Thyroid gland (tissue), 4 donors: ENCODE measurements at regions not wholly inside any gene's neighbourhood (a gene's known extent, or its start where the extent isn't known, plus 50 kb on each side); places are given as distances from the start of the nearest gene placed in this dataset.

Experiments used
- DNase-seq, 2 donors: peaks; one replicate each; pipeline ENCODE4 v3.0.0-alpha.2; 2019
- H3K27ac ChIP-seq, 3 donors: fragments of 200-600 bp; sonication (generic); 1 replicate in 2 of 3; 2 replicates in 1 of 3; pipeline ENCODE4 v1.5.1; 2016 to 2019; ENCODE audit warnings: mild to moderate bottlenecking in 1 of 3, moderate library complexity in 1 of 3
- H3K27me3 ChIP-seq: fragments of 200-600 bp; sonication (generic); one replicate; pipeline ENCODE4 v1.5.1; 2019
- H3K36me3 ChIP-seq, 2 donors: fragments of 200-600 bp; sonication (generic); one replicate each; pipeline ENCODE4 v1.5.1; 2016 to 2019
- H3K4me1 ChIP-seq, 2 donors: fragments of 200-600 bp; sonication (generic); one replicate each; pipeline ENCODE4 v1.5.1; 2017 to 2019
- H3K4me3 ChIP-seq, 3 donors: fragments of 200-600 bp; sonication (generic); replicated peaks in 1 of 3; 1 replicate in 2 of 3; 2 replicates in 1 of 3; pipeline ENCODE4 v1.5.1; 2016; ENCODE audit warnings: mild to moderate bottlenecking in 1 of 3
- H3K9me3 ChIP-seq: fragments of 200-600 bp; sonication (generic); one replicate; pipeline ENCODE4 v1.5.1; 2017
- CTCF ChIP-seq, 6 experiments: fragments of 200-600 bp in 3 of 6; fragments of 450-650 bp in 3 of 6; sonication (generic) in 3 of 6; IDR thresholded peaks; one replicate each; pipeline ENCODE4 v1.5.1; 2016 to 2019; ENCODE audit warnings: antibody characterized with exemption in 6 of 6, mild to moderate bottlenecking in 2 of 6, inconsistent platforms in 1 of 6, moderate library complexity in 1 of 6
- POLR2A ChIP-seq, 2 donors: fragments of 450-650 bp; IDR thresholded peaks; one replicate each; pipeline ENCODE4 v1.6.1; 2017; ENCODE audit warnings: antibody characterized with exemption in 2 of 2, mild to moderate bottlenecking in 2 of 2, moderate library complexity in 1 of 2
- WGBS, 2 donors: methylation state at CpG; one replicate each; pipeline ENCODE4 v1.1.5; 2017; 5-methylcytosine and 5-hydroxymethylcytosine counted together
- intact Hi-C: fragments of 100-400 bp; cut with DNase I; formaldehyde crosslinking; loops from one replicate; pipeline ENCODE4 v1.15.1; 2023

- TF ChIP-seq POLR2A (IDR thresholded peaks at IDR 0.05) (no peak), CTCF (IDR thresholded peaks at IDR 0.05) (no peak)
- WGBS, 2 donors: 90 to 93% methylated on average over 9 of the region's 9 CpGs
- intact Hi-C loops: no loop called here
- Histone ChIP-seq H3K4me3 (no peak overlapping the region), H3K27me3 (no peaks in the 10 kb centered on the region), H3K4me1 (no peaks in the 10 kb centered on the region), H3K27ac (no peak overlapping the region), H3K9me3 (no peaks in the 10 kb centered on the region), H3K36me3 (no peaks in the 10 kb centered on the region)
- no peak for DNase-seq
These were observed 240.1 kb upstream of the IGF1R start for GRCh38 chr15:98408231-98408630.

- WGBS, 2 donors: 90 to 95% methylated on average over 2 of the region's 2 CpGs
- Histone ChIP-seq H3K9me3 (no peaks in the 10 kb centered on the region), H3K27me3 (no peaks in the 10 kb centered on the region), H3K4me3 (no peak overlapping the region), H3K36me3 (no peaks in the 10 kb centered on the region), H3K4me1 (no peaks in the 10 kb centered on the region), H3K27ac (no peak overlapping the region)
- TF ChIP-seq POLR2A (IDR thresholded peaks at IDR 0.05): no peak
- intact Hi-C loops: no loop called here
- DNase-seq: no peak
These were observed 238.0 kb upstream of the IGF1R start for GRCh38 chr15:98410328-98410727.

- TF ChIP-seq CTCF (IDR thresholded peaks at IDR 0.05): no peak
- TF ChIP-seq POLR2A (IDR thresholded peaks at IDR 0.05): no peak
- Histone ChIP-seq H3K4me3 (no peak overlapping the region), H3K9me3 (no peaks in the 10 kb centered on the region), H3K4me1 (peaks cover 7 to 11% of the 10 kb centered on the region in 2 donors), H3K36me3 (no peaks in the 10 kb centered on the region), H3K27ac (no peak overlapping the region), H3K27me3 (no peaks in the 10 kb centered on the region)
- no peak for DNase-seq
- 81 to 86% methylated on average over 2 of the region's 2 CpGs for WGBS, 2 donors
- intact Hi-C loops: no loop called here
These were observed 235.5 kb upstream of the IGF1R start for GRCh38 chr15:98412852-98413251.

- H3K27ac ChIP-seq: no peak overlapping the region
- no peaks in the 10 kb centered on the region for H3K36me3 ChIP-seq
- H3K9me3 ChIP-seq: no peaks in the 10 kb centered on the region
- no peaks in the 10 kb centered on the region for H3K27me3 ChIP-seq
- H3K4me3 ChIP-seq: no peak overlapping the region
- WGBS, 2 donors: 67 to 79% methylated on average over 13 of the region's 13 CpGs
- H3K4me1 ChIP-seq: peaks cover 7 to 11% of the 10 kb centered on the region in 2 donors
- DNase-seq: no peak
- TF ChIP-seq POLR2A (IDR thresholded peaks at IDR 0.05) (no peak), CTCF (IDR thresholded peaks at IDR 0.05) (no peak)
- intact Hi-C loops: no loop called here
These were observed 234.3 kb upstream of the IGF1R start for GRCh38 chr15:98413933-98414546.

- TF ChIP-seq CTCF (IDR thresholded peaks at IDR 0.05): no peak
- no peak for TF ChIP-seq POLR2A (IDR thresholded peaks at IDR 0.05)
- no peaks in the 10 kb centered on the region for H3K36me3 ChIP-seq
- intact Hi-C loops: no loop called here
These were observed 232.0 kb upstream of the IGF1R start for GRCh38 chr15:98416222-98416855.

More at GRCh38 chr15:98416222-98416855, 232.0 kb upstream of the IGF1R start:
- Histone ChIP-seq H3K4me3 (no peak overlapping the region), H3K4me1 (peaks cover 8 to 13% of the 10 kb centered on the region in 2 donors), H3K27me3 (no peaks in the 10 kb centered on the region), H3K27ac (peak overlapping the region; percentile 52 to 61 (median 56)), H3K9me3 (no peaks in the 10 kb centered on the region)
- 17 to 34% methylated on average over 4 to 7 of the region's 8 CpGs for WGBS, 2 donors
- DNase-seq: peak; percentile 24 to 71
